Glomerular visceral epithelial cell (primary cell): ENCODE measurements at regions not wholly inside any gene's neighbourhood (a gene's known extent, or its start where the extent isn't known, plus 50 kb on each side); places are given as distances from the start of the nearest gene placed in this dataset.

Experiments
- DNase-seq: peaks from one replicate; pipeline ENCODE4 v3.0.0-alpha.2; 2016; ENCODE audit errors: extremely low spot score

DNA sequence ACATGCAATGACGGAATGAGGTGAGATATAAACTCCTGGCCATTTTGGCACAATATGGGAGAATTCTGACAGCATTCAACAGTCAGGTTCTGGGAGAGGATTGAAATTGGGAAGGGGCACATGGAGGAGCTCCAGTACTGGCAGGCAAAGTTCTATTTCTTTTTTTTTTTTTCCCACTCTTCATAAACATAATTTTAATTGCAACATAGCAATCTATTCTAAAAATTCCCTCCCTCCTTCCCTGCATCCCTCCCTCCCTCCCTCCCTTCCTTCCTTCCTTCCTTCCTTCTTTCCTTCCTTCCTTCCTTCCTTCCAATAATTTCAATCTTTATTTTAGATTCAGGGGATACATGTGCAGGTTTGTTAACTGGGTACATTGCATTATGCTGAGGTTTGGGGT is 93.2 kb downstream of the PTCSC3 start:
- DNase-seq, result no peak

DNA sequence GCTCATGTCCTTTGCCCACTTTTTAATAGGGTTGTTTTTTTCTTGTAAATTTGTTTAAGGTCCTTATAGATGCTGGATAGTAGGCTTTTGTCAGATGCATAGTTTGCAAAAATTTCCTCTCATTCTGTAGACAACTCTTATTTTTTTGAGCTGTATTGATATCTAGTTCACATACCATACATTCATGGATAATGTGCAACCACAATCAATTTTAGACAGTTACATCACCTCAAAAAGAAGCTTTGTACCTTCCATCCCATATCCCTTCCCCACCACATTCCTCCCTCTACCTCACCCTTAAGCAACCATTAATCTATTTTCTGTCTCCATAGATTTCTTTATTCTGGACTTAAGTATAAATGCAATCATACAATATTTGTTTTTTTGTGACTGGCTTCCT is 98.4 kb downstream of the PTCSC3 start:
- no peak for DNase-seq

DNA sequence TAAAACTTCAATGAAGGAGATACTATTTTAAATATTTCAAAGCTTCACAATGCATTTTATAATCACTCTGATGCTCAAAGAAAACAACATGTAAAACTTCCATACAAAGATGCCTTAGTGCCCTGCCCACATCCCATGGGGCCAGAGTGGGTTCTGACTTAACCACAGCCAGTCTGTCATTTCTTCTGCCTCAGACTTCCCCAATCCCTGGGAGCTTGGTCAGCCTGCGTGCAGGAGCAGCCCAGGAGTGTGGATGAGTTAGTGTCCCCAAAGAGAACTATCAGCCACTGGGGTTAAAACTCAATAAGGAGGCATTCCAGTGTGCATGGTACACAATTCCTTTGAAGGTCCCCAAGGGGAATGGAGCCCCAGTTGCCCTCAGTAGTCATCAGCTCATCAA is 100.3 kb downstream of the PTCSC3 start:
- DNase-seq, result no peak

DNA sequence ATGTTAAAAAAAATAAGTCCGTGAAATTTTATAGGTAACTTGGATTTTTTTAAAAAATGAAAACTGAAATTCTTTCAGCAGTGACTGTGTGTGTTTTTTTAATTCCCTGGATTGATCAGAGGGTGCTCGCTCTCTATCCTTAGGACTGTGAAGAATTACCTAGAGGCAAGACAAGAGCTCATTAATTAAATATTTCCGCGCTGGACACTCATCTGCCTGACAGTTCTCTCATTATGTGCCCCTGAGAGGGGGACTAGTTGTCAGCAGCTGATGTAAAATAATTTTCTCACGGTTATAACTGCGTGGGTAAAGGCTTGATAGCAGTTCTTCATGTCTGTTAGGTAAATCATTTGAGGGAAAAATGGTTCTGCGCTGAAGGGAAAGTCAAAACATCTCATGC is 101.3 kb downstream of the PTCSC3 start:
- no peak for DNase-seq

DNA sequence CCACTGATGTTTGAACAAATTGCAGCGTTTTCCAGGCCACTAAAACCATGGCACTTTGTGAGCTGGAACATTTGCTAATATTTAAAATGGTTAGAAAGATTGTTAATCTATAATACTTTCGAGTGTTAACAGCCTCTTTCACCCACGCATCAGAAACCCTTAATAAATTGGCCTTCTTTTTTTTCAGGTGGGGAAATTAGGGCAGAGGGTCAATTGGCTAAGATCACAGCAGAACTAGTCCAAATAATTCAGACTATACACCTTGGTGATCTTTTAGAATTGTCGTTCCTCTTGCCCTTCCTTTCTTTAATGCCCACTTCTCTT is 105.8 kb downstream of the PTCSC3 start:
- no peak for DNase-seq

DNA sequence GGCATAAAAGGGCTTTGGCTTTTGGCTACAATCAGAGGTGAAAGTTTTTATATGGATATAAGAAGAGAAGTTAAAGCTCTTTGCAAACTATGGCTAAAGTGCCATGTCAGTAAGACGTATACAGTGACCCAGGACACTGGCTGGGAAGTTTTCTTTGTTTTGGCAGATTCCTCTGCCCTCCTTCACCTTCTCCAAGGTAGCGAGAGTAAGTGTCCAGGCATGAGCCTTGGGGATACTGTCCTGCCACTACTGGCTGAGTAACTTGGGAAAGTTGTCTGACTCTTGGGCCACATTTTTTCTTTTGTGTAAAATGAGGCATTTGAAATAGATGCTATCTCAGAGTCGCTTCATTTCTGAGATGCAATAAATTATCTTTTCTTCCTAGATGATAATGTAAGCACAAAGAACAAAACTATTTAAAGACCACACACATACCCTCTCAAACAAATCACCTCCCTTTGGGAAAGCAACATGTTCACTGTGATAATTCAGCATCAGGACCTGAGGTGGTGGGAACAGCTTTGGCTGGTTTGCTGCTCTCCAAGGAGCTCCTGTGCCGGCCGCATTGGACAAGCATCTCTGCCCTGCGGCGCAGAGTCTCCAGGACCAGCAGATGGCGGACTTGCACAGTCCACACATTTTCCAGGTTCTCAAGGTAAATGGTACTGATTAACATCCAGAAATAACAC is 106.3 kb downstream of the PTCSC3 start:
- peak; percentile 70 for DNase-seq

DNA sequence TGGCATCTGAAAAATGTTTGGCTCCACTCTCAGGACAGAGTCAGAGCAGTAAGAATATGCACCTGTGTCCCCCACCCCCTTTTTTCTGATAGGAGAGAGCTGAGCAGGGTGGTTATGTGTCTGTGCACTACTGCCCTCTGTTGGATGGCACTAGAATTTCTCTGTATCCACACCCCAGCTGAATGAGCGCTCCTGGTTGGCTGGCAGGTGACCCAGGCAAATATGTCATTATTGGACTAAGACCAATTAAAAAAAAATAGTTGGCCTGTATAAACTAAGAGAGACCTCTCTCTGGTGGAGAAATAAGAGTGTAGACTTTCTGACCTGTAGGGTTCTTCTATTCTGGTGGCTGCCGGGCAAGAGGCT is 107.0 kb downstream of the PTCSC3 start:
- peak; percentile 37 for DNase-seq

DNA sequence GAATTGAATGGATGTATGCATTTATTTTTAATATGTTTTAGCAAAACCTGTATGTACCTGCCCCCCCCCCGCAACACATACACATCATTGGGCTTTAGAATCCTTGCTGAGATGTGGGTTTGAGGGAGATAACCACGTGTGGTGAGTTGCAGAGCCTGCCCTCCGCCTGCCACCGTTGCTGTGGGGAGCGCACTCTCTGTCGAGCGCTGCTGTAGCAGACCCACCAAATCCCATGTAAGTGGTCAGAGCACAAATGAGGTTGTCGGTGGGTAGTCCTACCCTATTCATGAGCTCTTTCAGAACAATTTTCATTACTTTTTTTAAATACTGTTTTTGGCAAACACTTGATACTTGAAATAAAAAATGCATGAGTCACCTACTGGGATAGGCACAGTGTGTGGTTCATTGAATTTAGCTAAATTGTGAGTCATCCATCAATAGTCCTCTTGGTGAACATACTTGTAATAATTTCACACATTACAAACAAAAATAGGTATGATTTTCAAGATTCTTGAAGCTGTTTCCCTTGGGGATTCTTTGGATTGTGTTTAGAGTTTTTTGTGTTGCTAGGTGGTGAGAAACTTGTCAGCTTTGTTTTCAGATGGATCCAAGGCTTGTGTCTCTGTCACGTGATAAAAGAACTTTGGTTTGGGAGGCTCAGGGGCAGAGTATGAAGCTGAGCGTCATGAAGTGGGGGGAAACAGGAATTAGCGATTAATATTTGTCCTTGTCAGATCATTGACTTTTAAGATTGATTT is 107.6 kb downstream of the PTCSC3 start:
- peak; percentile 6 for DNase-seq

DNA sequence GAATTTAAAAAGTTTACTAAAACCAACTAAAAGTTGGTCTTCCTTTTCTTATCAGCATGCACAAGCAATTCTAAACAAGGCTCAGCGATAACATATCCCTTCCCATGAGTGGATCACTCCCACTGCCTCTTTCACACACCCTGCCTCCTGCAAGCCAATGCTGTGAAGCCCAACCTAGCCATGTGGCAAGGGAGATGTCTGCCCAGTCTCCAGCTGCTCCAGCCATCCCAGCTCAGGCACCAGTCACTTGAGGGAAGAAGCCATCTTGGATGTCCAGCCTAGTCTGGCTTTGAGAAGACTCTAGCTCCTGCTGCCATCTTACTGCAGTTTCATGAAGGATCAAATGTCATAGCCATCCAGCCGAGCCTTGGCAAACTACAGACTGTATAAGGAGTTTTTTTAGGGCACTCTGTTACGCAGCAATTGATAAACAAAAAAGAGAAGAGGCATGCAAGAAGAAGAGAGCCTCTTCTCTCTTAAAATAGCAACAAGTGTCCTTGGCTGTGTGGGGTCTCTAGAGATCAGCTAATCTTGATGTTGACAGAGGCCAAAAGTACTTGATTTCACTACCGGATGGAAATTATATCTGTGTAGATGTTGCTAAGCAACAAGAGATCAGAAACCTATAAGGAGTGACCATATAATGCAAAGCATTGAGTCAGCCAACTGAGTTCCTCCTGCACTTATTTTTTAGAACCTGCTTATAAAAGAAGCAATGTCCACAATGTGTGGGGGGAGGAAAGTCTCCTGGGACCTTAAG is 108.9 kb downstream of the PTCSC3 start:
- DNase-seq, result no peak

DNA sequence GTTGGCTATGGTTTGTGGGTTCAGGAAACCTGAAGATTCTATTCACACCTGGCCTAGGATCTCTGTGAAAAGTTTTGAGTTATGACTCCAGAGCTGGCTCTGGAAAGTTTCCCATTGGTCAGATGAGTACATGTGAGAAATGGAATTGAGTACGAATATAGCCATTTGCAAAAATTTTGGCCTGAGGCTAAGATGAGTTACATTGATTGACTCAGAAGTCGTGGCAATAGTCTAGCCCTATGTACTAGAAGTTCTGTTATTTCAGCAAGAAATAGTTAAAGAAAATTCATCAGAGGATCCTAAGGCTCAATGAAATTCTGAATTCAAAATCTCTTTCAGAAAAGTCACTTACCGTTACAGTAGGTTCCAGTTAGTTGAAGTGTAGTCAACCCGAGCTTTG is 109.9 kb downstream of the PTCSC3 start:
- DNase-seq, result no peak

DNA sequence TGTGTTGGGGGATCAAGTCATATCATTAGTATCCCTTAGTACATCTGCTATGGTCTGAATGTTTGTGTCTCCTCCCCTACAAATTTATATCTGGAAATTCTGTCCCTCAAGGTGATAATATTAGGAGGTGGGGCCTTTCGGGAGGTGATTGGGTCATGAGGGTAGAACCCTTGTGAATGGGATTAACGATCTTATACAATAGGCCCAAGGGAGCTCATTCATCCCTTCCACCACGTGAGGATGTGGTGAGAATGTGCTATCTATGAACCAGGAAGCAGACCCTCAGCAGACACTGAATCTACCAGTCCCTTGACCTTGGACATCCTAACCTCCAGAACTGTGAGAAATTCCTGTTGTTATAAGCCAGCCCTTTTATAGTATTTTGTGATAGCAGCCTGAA is 110.7 kb downstream of the PTCSC3 start:
- no peak for DNase-seq

DNA sequence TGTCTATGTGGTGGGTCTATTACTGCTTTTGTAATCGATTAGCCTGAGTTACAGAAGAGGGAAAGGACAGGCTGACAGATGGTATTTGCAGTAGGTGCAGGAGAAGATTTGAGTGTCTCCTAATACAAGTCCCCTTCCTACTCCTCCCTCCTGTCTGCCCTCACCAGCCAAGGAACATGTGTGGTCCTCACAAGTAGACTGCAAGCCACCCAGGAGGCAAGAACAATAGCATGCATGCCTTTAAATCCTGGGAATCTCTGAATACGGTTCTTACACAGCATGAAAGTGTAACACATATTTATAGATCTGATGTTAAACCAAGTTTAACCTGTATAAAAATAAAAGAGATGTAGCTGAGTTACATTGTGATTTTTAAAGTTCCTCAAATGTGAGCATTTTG is 117.0 kb downstream of the PTCSC3 start:
- DNase-seq, result no peak

DNA sequence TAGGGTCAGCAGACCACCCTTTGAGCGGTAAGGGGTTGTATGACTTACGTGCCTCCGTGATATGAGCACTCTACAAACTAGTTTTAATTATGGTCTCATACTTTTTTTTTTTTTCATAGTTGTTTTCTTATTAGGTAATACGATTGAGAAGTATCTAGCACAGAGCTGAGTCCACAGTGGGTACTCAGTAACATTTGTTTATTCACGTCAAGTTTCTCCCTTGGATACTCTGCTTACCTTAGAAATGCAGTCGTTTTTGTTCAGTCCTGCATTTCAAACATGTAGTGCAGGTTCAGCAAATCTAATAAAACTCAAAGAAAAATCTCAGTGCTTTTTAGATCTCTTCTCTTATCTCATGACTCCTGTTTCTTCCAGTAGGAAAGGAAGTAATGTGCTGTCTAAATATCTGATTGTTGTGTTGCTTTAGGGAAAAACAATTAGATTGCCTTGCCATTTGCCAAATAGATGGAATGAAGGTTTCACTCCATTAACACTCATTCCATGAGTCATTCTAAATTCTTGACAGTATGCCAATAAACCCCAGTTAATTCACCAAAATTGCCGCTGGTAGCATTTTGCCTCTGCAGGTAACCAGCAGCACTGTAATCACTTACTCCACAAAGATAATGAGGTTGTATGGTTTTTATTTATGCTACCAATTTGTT is 118.9 kb downstream of the PTCSC3 start:
- DNase-seq, result peak; percentile 13

DNA sequence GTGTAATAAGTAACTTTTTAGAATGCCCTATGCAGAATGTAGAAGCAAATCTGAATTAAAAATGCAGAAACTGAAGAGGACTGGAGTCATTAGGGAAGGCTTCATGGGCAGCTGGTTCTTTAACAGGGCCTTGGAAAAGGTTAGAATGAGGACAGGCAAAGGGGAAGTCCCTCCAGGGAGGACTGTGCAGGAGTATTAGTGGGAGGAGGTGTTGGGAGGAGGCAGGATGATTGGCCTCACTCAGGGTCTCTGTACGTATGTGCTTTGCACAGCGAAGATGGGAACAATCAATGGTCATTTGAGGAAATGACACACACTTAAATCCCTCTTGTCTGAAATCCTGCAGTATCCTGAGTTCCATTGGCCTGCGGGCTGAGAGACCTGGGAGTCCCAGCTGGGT is 119.7 kb downstream of the PTCSC3 start:
- DNase-seq, result no peak

DNA sequence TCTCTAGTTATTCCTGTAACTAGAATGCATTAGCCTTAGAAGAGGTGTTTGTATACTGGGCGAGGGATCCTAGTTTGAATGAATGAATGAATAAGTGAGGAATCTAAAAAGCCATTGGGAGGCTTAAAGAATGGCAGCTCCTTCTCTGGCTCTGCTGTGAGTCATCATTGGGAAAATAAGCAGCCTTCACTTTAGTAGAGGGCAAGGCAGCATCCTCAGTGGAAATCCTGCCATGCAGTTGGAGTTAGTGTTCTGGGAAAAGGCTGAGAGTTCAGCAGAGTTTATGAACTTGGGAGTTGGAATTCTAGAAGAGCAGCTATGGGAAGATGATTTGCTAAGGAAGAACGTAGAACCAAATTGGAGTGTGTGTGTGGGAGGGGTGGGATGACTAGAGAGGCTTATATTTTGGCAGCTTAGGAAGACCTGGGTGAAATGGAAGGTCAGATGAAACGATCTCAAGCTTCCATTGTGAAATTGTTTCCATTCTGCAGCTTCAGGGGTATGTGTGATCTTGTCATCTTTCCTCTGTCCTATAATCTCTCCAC is 120.8 kb downstream of the PTCSC3 start:
- DNase-seq, result no peak

DNA sequence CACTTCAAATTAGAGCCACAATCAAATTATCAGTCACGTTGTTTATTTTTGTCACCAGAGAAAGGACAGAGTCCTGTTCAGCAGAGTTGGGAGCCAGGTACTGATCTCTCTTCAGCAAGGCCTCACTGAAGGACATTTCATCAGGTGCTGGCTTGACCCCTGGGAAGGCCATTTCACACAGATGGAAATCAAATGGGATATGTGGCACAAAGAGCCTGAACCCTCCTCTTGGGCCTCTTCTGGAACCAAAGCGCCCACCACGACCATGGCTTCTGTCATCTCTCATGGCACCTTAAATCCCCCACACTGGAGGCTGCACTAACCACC is 121.5 kb downstream of the PTCSC3 start:
- no peak for DNase-seq

DNA sequence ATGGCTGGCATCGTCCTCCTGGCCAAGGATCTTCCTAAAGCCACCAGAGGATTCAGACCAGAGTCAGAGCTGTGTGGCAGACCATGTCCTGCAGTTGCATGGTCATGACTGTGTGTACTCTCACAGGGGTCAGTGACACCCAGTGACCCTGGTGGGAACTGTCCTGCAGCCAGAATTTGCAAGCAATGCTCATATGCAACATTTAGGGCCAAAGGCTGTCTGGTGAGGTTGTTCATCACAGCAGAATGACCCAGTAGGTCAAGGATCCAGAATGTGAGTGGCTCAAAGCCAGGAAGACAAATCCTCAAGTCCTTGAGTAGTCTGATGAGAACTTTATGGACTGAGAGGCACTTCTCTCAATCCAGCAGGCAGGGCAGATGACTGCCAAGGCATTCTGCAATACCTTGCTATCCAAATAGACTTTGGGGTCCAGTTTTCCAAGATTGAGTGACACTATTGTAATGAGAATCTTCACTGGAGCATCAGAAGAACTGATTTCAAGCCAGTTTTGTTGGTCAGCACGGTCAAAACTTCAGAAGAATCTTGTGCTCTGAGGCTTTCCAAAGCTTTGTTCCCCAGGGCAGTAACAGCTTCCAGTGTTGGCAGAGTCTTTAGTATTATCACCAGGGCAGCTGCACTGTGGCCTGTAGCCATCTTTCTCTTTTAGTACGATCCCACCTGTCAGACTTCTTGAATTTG is 122.0 kb downstream of the PTCSC3 start:
- DNase-seq, result no peak

DNA sequence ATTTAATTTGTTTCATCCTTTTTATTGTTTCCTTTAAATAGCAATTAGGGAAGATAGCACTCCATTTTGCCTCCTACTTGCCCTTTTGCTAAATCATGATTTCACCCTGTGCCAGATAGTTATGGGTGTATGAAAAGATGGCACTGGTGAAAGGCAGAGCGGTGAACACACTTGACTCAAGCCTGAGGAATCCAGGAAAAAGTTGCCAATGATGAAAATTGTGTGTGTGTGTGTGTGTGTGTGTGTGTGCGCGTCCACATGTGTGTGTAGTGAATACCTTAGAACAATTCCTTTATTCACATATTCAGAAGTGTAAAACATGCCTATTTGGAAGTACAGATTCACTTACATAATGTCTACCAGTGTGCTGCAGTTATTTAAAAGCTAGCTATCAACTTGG is 123.8 kb downstream of the PTCSC3 start:
- no peak for DNase-seq

DNA sequence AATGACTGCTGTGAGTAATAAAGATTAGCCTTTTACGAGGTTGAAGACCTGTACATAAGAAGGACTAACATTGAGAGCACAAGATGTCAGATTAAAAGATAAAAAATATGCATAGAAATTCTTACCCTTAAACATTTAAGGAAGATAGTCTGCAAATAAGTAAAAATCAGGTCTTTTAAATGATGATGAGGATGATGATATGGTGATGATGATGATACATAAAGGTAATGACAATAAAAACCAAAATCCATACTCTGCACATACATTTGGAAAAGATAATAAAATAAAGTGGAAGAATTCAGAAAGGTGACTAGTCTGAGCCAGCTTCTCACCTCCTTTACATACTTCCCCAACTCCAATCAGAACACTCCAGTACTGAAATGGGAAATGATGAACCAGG is 124.5 kb downstream of the PTCSC3 start:
- no peak for DNase-seq

DNA sequence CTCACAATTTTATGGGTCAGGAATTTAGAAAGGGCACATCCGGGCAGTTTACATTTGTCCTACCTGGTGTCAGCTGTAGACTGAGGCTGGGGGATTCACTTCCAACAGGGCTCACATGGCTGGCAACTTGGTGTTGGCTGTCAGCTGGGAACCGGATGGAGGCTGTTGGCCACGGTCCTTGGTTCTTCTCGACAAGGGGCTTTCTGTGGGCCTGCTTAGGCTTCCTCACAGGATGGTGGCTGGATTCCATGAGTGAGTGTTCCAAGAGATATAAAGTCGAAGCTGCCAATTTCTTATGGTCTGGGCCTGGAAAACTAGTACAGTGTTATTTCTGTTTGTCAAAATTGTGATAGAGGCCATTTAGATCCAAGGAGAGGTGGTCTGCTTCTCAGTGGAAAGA is 127.9 kb downstream of the PTCSC3 start:
- DNase-seq, result no peak

DNA sequence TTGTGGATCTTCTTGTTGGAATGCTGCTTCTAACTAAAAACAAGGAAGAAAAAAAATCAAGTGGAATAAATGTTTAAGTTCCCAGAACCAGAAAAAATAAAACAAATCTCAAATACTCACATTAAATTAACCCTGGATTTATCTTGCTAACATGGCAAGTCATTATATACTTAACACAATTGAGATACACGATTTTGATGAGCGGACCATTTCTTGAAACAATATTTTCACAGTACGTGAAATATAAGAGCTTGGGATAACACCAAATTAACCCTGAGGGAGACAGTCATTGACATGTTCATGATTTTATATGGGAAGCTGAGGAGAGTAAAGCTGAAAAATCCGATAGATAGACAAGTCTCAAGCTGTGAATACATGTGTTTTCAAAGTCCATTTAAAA is 128.6 kb downstream of the PTCSC3 start:
- DNase-seq, result no peak

DNA sequence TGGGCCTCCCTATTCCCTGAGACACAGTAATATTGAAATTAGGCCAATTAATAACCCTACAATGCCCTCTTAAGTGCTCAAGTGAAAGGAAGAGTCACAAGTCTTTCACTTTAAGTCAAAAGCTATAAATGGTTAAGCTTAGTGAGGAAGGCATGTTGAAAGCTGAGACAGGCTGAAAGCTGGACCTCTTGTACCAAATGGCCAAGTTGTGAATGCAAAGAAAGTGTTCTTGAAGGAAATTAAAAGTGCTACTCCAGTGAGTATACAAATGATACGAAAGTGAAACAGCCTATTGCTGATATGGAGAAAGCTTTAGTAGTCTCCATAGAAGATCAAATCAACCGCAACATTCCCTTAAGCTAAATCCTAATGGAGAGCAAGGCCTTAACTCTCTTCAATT is 140.8 kb downstream of the PTCSC3 start:
- DNase-seq, result no peak
